H1 (cell line): ENCODE measurements at regions not wholly inside any gene's neighbourhood (a gene's known extent, or its start where the extent isn't known, plus 50 kb on each side); places are given as distances from the start of the nearest gene placed in this dataset.

ENCODE experiments used
- BCL11A ChIP-seq, 2 experiments: IDR thresholded peaks; one replicate each; pipeline ENCODE4 v1.6.1; 2011; ENCODE audit warnings: low read depth in 2 of 2, low read length in 2 of 2, mild to moderate bottlenecking in 2 of 2
- CHD7 ChIP-seq: fragments of 300-600 bp; sonication (generic); IDR thresholded peaks from 2 replicates; pipeline ENCODE4 v1.7.1; 2012; ENCODE audit warnings: low read length, moderate library complexity, mild to moderate bottlenecking, inconsistent platforms; ENCODE audit not compliant: insufficient replicate concordance
- RNF2 ChIP-seq: fragments of 200-900, 300-1000 bp; sonication (generic); IDR thresholded peaks from 2 replicates; pipeline ENCODE4 v1.7.1; 2016; ENCODE audit warnings: borderline replicate concordance, low read depth, mild to moderate bottlenecking, antibody characterized with exemption, low read length; ENCODE audit not compliant: poor library complexity, severe bottlenecking; ENCODE audit errors: missing control alignments
- SP4 ChIP-seq: IDR thresholded peaks from 2 replicates; pipeline ENCODE4 v1.6.1; 2012; ENCODE audit warnings: low read length, inconsistent platforms
- SRF ChIP-seq: IDR thresholded peaks from 2 replicates; pipeline ENCODE4 v1.6.1; 2011; ENCODE audit warnings: mild to moderate bottlenecking, low read depth, low read length, moderate library complexity

DNA sequence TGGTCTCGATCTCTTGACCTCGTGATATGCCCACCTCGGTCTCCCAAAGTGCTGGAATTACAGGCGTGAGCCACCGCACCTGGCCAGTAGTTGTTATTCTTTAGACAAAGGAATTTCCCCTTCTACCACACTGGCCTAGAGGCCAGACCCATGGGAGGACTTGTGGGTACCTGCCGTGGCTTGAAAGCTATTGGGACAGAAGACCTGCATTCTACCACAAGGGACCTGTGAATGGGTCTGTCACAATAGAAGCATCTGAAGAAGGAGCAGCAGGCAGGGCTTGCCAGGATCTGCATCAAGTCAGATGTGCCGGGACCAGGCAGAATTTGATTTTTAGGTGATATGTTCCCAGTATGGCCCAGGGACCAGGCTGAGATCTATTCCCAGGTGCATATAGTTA, 356.9 kb downstream of the FGFR2 start (continued):
- no peak for TF ChIP-seq CHD7
- TF ChIP-seq SP4: no peak
- TF ChIP-seq RNF2: no peak
- no peak for TF ChIP-seq BCL11A (IDR thresholded peaks at IDR 0.05; ENCODE audit: low read depth in 2 of 2, low read length in 2 of 2)
- no peak for TF ChIP-seq SRF
- TF ChIP-seq, all 59 proteins: peak for 0
